WTC11 (cell line): ENCODE measurements at regions not wholly inside any gene's neighbourhood (a gene's known extent, or its start where the extent isn't known, plus 50 kb on each side); places are given as distances from the start of the nearest gene placed in this dataset.

ENCODE experiments used
- ATAC-seq: fragments of 200-7000 bp; cut with Tn5 transposase; 2 replicates; pipeline ENCODE4 v1.10.0; 2021; ENCODE audit warnings: mild to moderate bottlenecking, moderate library complexity
- CTCF ChIA-PET: fragments of 300-600 bp; sonication (Branson Sonifier 250); formaldehyde crosslinking; loops from one replicate; lab custom pipeline; 2021; ENCODE audit warnings: antibody characterized with exemption; lab: Charles Lee
- POLR2A ChIA-PET: fragments of 350-600 bp; sonication (Branson Sonifier 250); formaldehyde crosslinking; loops from one replicate; lab custom pipeline; 2021; ENCODE audit warnings: antibody characterized with exemption; lab: Charles Lee
- DNase-seq: peaks from one replicate; pipeline ENCODE4 v3.0.0; 2021; ENCODE audit warnings: low spot score
- H3K27ac Mint-ChIP-seq: 2 replicates; pipeline ENCODE4 v1.8.0; 2021; ENCODE audit warnings: mixed read lengths
- H3K27me3 Mint-ChIP-seq: 2 replicates; pipeline ENCODE4 v1.8.0; 2021; ENCODE audit warnings: low read depth, mild to moderate bottlenecking, moderate library complexity, mixed read lengths
- H3K36me3 Mint-ChIP-seq: 2 replicates; pipeline ENCODE4 v1.8.0; 2021; ENCODE audit warnings: mixed read lengths
- H3K4me1 Mint-ChIP-seq: 2 replicates; pipeline ENCODE4 v1.8.0; 2022; ENCODE audit warnings: mixed read lengths
- H3K4me3 Mint-ChIP-seq: 2 replicates; pipeline ENCODE4 v1.8.0; 2021; ENCODE audit warnings: mild to moderate bottlenecking, moderate library complexity, mixed read lengths
- H3K9me3 Mint-ChIP-seq: 2 replicates; pipeline ENCODE4 v1.8.0; 2021; ENCODE audit warnings: mixed read lengths
- AFF4 ChIP-seq: sonication (generic); formaldehyde crosslinking; IDR thresholded peaks from 2 replicates; pipeline ENCODE4 v1.8.1; 2023; ENCODE audit warnings: mild to moderate bottlenecking, missing genetic modification reagents, borderline replicate concordance
- ATF1 ChIP-seq: sonication (generic); formaldehyde crosslinking; IDR thresholded peaks from 2 replicates; pipeline ENCODE4 v1.8.1; 2023; ENCODE audit warnings: mild to moderate bottlenecking, moderate library complexity, missing genetic modification reagents
- CDX4 ChIP-seq: fragments of 250-450 bp; sonication (Bioruptor Pico); IDR thresholded peaks from 2 replicates; pipeline ENCODE4 v1.9.0; 2021; ENCODE audit warnings: moderate library complexity, mild to moderate bottlenecking, inconsistent platforms, borderline replicate concordance
- CTCF ChIP-seq: fragments of 200-600 bp; IDR thresholded peaks from 2 replicates; pipeline ENCODE4 v1.8.0; 2022; ENCODE audit warnings: antibody characterized with exemption
- FOXK1 ChIP-seq: sonication (generic); formaldehyde crosslinking; IDR thresholded peaks from 2 replicates; pipeline ENCODE4 v1.8.0; 2022; ENCODE audit warnings: mild to moderate bottlenecking, moderate library complexity, missing genetic modification reagents
- FOXP1 ChIP-seq: sonication (generic); formaldehyde crosslinking; IDR thresholded peaks from 2 replicates; pipeline ENCODE4 v1.8.0; 2022; ENCODE audit warnings: missing genetic modification reagents, mild to moderate bottlenecking, moderate library complexity, borderline replicate concordance
- FOXP4 ChIP-seq: sonication (generic); formaldehyde crosslinking; IDR thresholded peaks from 2 replicates; pipeline ENCODE4 v1.8.0; 2022; ENCODE audit warnings: mild to moderate bottlenecking, missing genetic modification reagents
- MAX ChIP-seq: sonication (generic); formaldehyde crosslinking; IDR thresholded peaks from 2 replicates; pipeline ENCODE4 v1.8.0; 2022; ENCODE audit warnings: mild to moderate bottlenecking, missing genetic modification reagents
- NR3C1 ChIP-seq: sonication (generic); formaldehyde crosslinking; conservative IDR thresholded peaks from 2 replicates; pipeline ENCODE4 v1.8.1; 2023; ENCODE audit warnings: low read depth, mild to moderate bottlenecking, missing genetic modification reagents
- PREB ChIP-seq: sonication (generic); formaldehyde crosslinking; IDR thresholded peaks from 2 replicates; pipeline ENCODE4 v1.8.1; 2022; ENCODE audit warnings: mild to moderate bottlenecking, missing genetic modification reagents, moderate library complexity, borderline replicate concordance
- RELA ChIP-seq: sonication (generic); formaldehyde crosslinking; IDR thresholded peaks from 2 replicates; pipeline ENCODE4 v1.8.1; 2022; ENCODE audit warnings: missing genetic modification reagents, mild to moderate bottlenecking, borderline replicate concordance
- SMAD4 ChIP-seq: sonication (generic); formaldehyde crosslinking; IDR thresholded peaks from 2 replicates; pipeline ENCODE4 v1.8.0; 2022; ENCODE audit warnings: mild to moderate bottlenecking, missing genetic modification reagents
- SP1 ChIP-seq: sonication (generic); formaldehyde crosslinking; conservative IDR thresholded peaks from 2 replicates; pipeline ENCODE4 v1.8.1; 2022; ENCODE audit warnings: missing genetic modification reagents
- TEAD4 ChIP-seq: sonication (generic); formaldehyde crosslinking; IDR thresholded peaks from 2 replicates; pipeline ENCODE4 v1.8.0; 2022; ENCODE audit warnings: mild to moderate bottlenecking, missing genetic modification reagents
- ZBTB43 ChIP-seq: sonication (generic); formaldehyde crosslinking; IDR thresholded peaks from 2 replicates; pipeline ENCODE4 v1.8.1; 2023; ENCODE audit warnings: mild to moderate bottlenecking, missing genetic modification reagents
- ZMAT4 ChIP-seq: fragments of 250-450 bp; sonication (Bioruptor Pico); IDR thresholded peaks from 2 replicates; pipeline ENCODE4 v1.9.0; 2021; ENCODE audit warnings: mild to moderate bottlenecking
- ZNF232 ChIP-seq: sonication (generic); formaldehyde crosslinking; IDR thresholded peaks from 2 replicates; pipeline ENCODE4 v1.8.0; 2022; ENCODE audit warnings: mild to moderate bottlenecking, missing genetic modification reagents
- ZNF281 ChIP-seq: sonication (generic); formaldehyde crosslinking; IDR thresholded peaks from 2 replicates; pipeline ENCODE4 v1.8.0; 2023; ENCODE audit warnings: mild to moderate bottlenecking, missing genetic modification reagents
- ZNF671 ChIP-seq: fragments of 250-450 bp; sonication (Bioruptor Pico); IDR thresholded peaks from 2 replicates; pipeline ENCODE4 v1.8.0; 2021; ENCODE audit warnings: mild to moderate bottlenecking

- TF ChIP-seq RELA (CRISPR knock-in tag) (no peak), CDX4 (CRISPR knock-in tag) (no peak), FOXK1 (CRISPR knock-in tag) (no peak), PREB (CRISPR knock-in tag) (no peak), FOXP4 (CRISPR knock-in tag) (peak; percentile 71; the same call in 1 of the 2 replicates), ZNF281 (peak; percentile 68), ZBTB43 (CRISPR knock-in tag) (0 out of 2 replicates have a peak, but pooled peaks have one; percentile 65), AFF4 (CRISPR knock-in tag) (no peak), CTCF (no peak), SMAD4 (CRISPR knock-in tag) (no peak), ATF1 (CRISPR knock-in tag) (0 out of 2 replicates have a peak, but pooled peaks have one; percentile 21), ZMAT4 (no peak), TEAD4 (CRISPR knock-in tag) (no peak), FOXP1 (CRISPR knock-in tag) (peak; percentile 38; the same call in 1 of the 2 replicates), ZNF232 (CRISPR knock-in tag) (no peak), MAX (CRISPR knock-in tag) (peak; percentile 79), ZNF671 (CRISPR knock-in tag) (no peak), NR3C1 (CRISPR knock-in tag) (no peak), SP1 (CRISPR knock-in tag) (peak; percentile 63; the same call in 1 of the 2 replicates)
- ChIA-PET POLR2A (interaction anchor here (1.0 kb wide), 1 partner anchor 74 kb away, joined by 3 read pairs; no protein-coding TSS in a partner anchor), CTCF (interaction anchor here (0.8 to 4.2 kb wide), 4 partner anchors 9 to 176 kb away, joined by 3 to 17 read pairs (median 5); partner anchors contain the start of gene RET)
- Mint-ChIP-seq H3K27ac (0 out of 2 replicates have a peak overlapping the region, but pooled peaks have one; percentile 46), H3K27me3 (peaks cover 61% of the 10 kb centered on the region), H3K4me3 (peak overlapping the region; percentile 60), H3K9me3 (peaks cover 22% of the 10 kb centered on the region), H3K36me3 (peaks cover 16% of the 10 kb centered on the region), H3K4me1 (peaks cover 36% of the 10 kb centered on the region)
- ATAC-seq (peak; percentile 89), DNase-seq (peak; percentile 77)
Measured at GRCh38 chr10:43026039-43026973, 50.6 kb upstream of the RET start.
